PC-9 (cell line): ENCODE measurements at regions not wholly inside any gene's neighbourhood (a gene's known extent, or its start where the extent isn't known, plus 50 kb on each side); places are given as distances from the start of the nearest gene placed in this dataset.

Source experiments
- BruUV-seq: library from RNA; stranded (reverse); fragments of 400-500 nt; replicated peaks from 2 replicates; lab custom pipeline; 2021; lab: Mats Ljungman, UMichigan
- CTCF ChIA-PET: fragments of 300-600 bp; sonication (Branson Sonifier 250); formaldehyde crosslinking; loops from one replicate; lab custom pipeline; 2022; ENCODE audit warnings: antibody characterized with exemption; lab: Charles Lee
- POLR2A ChIA-PET: fragments of 300-600 bp; sonication (Branson Sonifier 250); formaldehyde crosslinking; loops from one replicate; lab custom pipeline; 2022; ENCODE audit warnings: antibody characterized with exemption; ENCODE audit not compliant: unreplicated experiment; lab: Charles Lee
- DNase-seq, 2 experiments: peaks; one replicate each; pipeline versions ENCODE4 v3.0.0 to v3.0.0-alpha.2; 2015 to 2022; ENCODE audit warnings: mixed read lengths in 1 of 2
- H2AFZ ChIP-seq: fragments of 200-600 bp; sonication (generic); 2 replicates; pipeline ENCODE4 v1.8.1; 2017; ENCODE audit warnings: antibody characterized with exemption
- H3F3A ChIP-seq: fragments of 200-600 bp; sonication (generic); 2 replicates; pipeline ENCODE4 v1.8.1; 2017; ENCODE audit warnings: antibody characterized with exemption, mild to moderate bottlenecking, low read depth; ENCODE audit not compliant: insufficient read depth
- H3K27ac ChIP-seq: fragments of 200-600 bp; sonication (generic); 2 replicates; pipeline ENCODE4 v1.6.1; 2016; ENCODE audit warnings: mixed run types
- H3K27me3 ChIP-seq: fragments of 200-600 bp; sonication (generic); 2 replicates; pipeline ENCODE4 v1.6.1; 2016; ENCODE audit warnings: low read depth, mixed run types; ENCODE audit not compliant: insufficient read depth
- H3K36me3 ChIP-seq: fragments of 200-600 bp; sonication (generic); 2 replicates; pipeline ENCODE4 v1.6.1; 2016; ENCODE audit warnings: low read depth, mixed run types
- H3K4me1 ChIP-seq: fragments of 200-600 bp; sonication (generic); replicated peaks from 2 replicates; pipeline ENCODE4 v1.6.1; 2016; ENCODE audit warnings: mixed run types; ENCODE audit not compliant: insufficient read depth
- H3K4me2 ChIP-seq: fragments of 200-600 bp; sonication (generic); 2 replicates; pipeline ENCODE4 v1.6.1; 2017; ENCODE audit warnings: mixed run types
- H3K4me3 ChIP-seq: fragments of 200-600 bp; sonication (generic); 2 replicates; pipeline ENCODE4 v1.6.1; 2016; ENCODE audit warnings: mixed run types
- H3K79me2 ChIP-seq: fragments of 200-600 bp; sonication (generic); 2 replicates; pipeline ENCODE4 v1.6.1; 2017; ENCODE audit warnings: low read depth, mixed run types
- H3K9me2 ChIP-seq: fragments of 200-600 bp; sonication (generic); 2 replicates; pipeline ENCODE4 v1.8.1; 2017; ENCODE audit warnings: mild to moderate bottlenecking; ENCODE audit not compliant: insufficient read depth
- H3K9me3 ChIP-seq: fragments of 200-600 bp; sonication (generic); 2 replicates; pipeline ENCODE4 v1.8.1; 2016; ENCODE audit warnings: low read depth; ENCODE audit not compliant: insufficient read depth
- H4K20me1 ChIP-seq: fragments of 200-600 bp; sonication (generic); 2 replicates; pipeline ENCODE4 v1.8.1; 2017; ENCODE audit not compliant: insufficient read depth
- CTCF ChIP-seq: fragments of 200-600 bp; sonication (generic); conservative IDR thresholded peaks from 2 replicates; pipeline ENCODE4 v1.6.1; 2017; ENCODE audit warnings: mixed run types, antibody characterized with exemption, mild to moderate bottlenecking, moderate library complexity
- EZH2 ChIP-seq: fragments of 200-600 bp; sonication (generic); IDR thresholded peaks from 2 replicates; pipeline ENCODE4 v1.8.0; 2017; ENCODE audit warnings: antibody characterized with exemption, low read depth
- intact Hi-C: fragments of 100-400 bp; cut with micrococcal nuclease; formaldehyde crosslinking; loops from one replicate; pipeline ENCODE4 v1.10.0; 2022; ENCODE audit not compliant: unreplicated experiment

GRCh38 chr2:82797469-82797868 is 1661.6 kb downstream of the SUCLG1 start:
- ChIA-PET CTCF (no interaction called here), POLR2A (no interaction called here)
- DNase-seq = no peak
- H3K27ac ChIP-seq = no peak overlapping the region
- no peak overlapping the region for H3K4me2 ChIP-seq
- H3K79me2 ChIP-seq = no peaks in the 10 kb centered on the region
- TF ChIP-seq CTCF = no peak
- no peak for TF ChIP-seq EZH2
- H3K9me3 ChIP-seq = no peaks in the 10 kb centered on the region
- no TSS peak for BruUV-seq
- no peak overlapping the region for H2AFZ ChIP-seq
- H3K9me2 ChIP-seq = no peaks in the 10 kb centered on the region; the same call in 1 of the 2 replicates
- H3K27me3 ChIP-seq = no peaks in the 10 kb centered on the region
- H4K20me1 ChIP-seq = no peaks in the 10 kb centered on the region
- intact Hi-C loops = no loop called here
- H3K4me3 ChIP-seq = no peak overlapping the region
- peaks cover 13% of the 10 kb centered on the region; the same call in 1 of the 2 replicates for H3K4me1 ChIP-seq
- H3K36me3 ChIP-seq = no peaks in the 10 kb centered on the region
- H3F3A ChIP-seq = no peaks in the 10 kb centered on the region

DNA sequence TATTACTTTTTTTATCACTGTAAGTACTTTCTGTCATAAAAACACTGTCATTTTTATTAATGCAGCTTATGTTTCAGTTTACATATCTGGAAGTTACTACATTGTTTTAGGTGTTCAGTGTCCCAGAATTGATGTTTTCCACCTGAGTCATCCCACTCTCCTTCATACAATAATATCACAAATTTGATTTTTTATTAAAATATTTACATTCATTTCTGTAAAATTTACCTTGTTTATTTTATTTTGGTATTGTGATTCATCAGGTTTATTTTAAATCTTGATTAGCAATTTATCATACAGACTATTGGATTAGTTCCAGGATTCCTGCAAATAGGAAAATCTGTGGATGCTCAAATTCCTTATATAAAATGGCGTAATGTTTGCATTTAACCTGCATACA is 1662.9 kb downstream of the SUCLG1 start:
- no peak overlapping the region for H2AFZ ChIP-seq
- TF ChIP-seq CTCF = no peak
- TF ChIP-seq EZH2 = no peak
- no peaks in the 10 kb centered on the region for H3K9me3 ChIP-seq
- no peaks in the 10 kb centered on the region; the same call in 1 of the 2 replicates for H3K9me2 ChIP-seq
- no peaks in the 10 kb centered on the region for H3K27me3 ChIP-seq
- ChIA-PET CTCF (no interaction called here), POLR2A (no interaction called here)
- no TSS peak for BruUV-seq
- no peak overlapping the region for H3K27ac ChIP-seq
- H4K20me1 ChIP-seq = no peaks in the 10 kb centered on the region
- no peak overlapping the region for H3K4me2 ChIP-seq
- H3F3A ChIP-seq = no peaks in the 10 kb centered on the region
- no peak for DNase-seq
- no peaks in the 10 kb centered on the region for H3K79me2 ChIP-seq
- peaks cover 13% of the 10 kb centered on the region; the same call in 1 of the 2 replicates for H3K4me1 ChIP-seq
- intact Hi-C loops = no loop called here
- no peak overlapping the region for H3K4me3 ChIP-seq
- no peaks in the 10 kb centered on the region for H3K36me3 ChIP-seq

DNA sequence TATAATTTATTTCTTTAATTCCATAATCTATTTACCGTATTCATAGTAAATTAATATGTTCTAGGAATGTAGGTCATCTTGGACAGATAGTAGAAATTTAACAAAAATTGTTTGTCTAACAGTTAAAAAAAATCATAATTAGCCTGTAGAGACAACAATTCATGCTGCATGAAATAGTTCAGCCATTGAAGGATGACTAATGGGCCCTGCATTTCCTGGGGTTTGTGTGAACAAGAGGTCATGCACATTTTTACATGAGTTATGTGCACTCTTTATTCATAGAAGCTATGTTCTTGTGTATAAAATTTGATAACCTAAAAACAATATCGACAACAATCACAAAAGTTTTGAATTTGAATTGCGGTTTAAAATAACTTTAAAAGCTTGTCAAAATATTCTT is 1663.6 kb downstream of the SUCLG1 start:
- intact Hi-C loops = no loop called here
- CTCF ChIA-PET = no interaction called here
- no peak overlapping the region for H3K27ac ChIP-seq

More for the DNA sequence above, 1663.6 kb downstream of the SUCLG1 start:
- Histone ChIP-seq H4K20me1 (no peaks in the 10 kb centered on the region), H3K9me2 (no peaks in the 10 kb centered on the region; the same call in 1 of the 2 replicates), H3K9me3 (no peaks in the 10 kb centered on the region), H3K4me1 (peaks cover 19% of the 10 kb centered on the region), H3K79me2 (no peaks in the 10 kb centered on the region), H3K27me3 (no peaks in the 10 kb centered on the region), H3K36me3 (no peaks in the 10 kb centered on the region), H3K4me3 (no peak overlapping the region), H3F3A (no peaks in the 10 kb centered on the region), H3K4me2 (0 out of 2 replicates have a peak overlapping the region, but pooled peaks have one; percentile 3), H2AFZ (no peak overlapping the region)
- POLR2A ChIA-PET = no interaction called here
- BruUV-seq = no TSS peak
- no peak for DNase-seq
- TF ChIP-seq EZH2 (no peak), CTCF (no peak)
